ENCODE measurements at regions not wholly inside any gene's neighbourhood (a gene's known extent, or its start where the extent isn't known, plus 50 kb on each side); places are given as distances from the start of the nearest gene placed in this dataset.

GRCh38 chr11:70716216-70716615 is 317.9 kb downstream of the CTTN start:
- TF ChIP-seq SMC3 (conservative IDR thresholded peaks at IDR 0.05; ENCODE audit: poor library complexity) (no peak), EZH2 (IDR thresholded peaks at IDR 0.05; ENCODE audit: borderline replicate concordance, insufficient read depth, low read length, poor library complexity, severe bottlenecking) (no peak), TAF1 (IDR thresholded peaks at IDR 0.05; ENCODE audit: low read depth) (no peak), MXI1 (conservative IDR thresholded peaks at IDR 0.05; ENCODE audit: poor library complexity, severe bottlenecking) (no peak), POLR2AphosphoS5 (IDR thresholded peaks at IDR 0.05) (no peak), RAD21 (conservative IDR thresholded peaks at IDR 0.05) (no peak), EP300 (conservative IDR thresholded peaks at IDR 0.05; ENCODE audit: poor library complexity, severe bottlenecking) (no peak)
- TF ChIP-seq, protein P1, sequence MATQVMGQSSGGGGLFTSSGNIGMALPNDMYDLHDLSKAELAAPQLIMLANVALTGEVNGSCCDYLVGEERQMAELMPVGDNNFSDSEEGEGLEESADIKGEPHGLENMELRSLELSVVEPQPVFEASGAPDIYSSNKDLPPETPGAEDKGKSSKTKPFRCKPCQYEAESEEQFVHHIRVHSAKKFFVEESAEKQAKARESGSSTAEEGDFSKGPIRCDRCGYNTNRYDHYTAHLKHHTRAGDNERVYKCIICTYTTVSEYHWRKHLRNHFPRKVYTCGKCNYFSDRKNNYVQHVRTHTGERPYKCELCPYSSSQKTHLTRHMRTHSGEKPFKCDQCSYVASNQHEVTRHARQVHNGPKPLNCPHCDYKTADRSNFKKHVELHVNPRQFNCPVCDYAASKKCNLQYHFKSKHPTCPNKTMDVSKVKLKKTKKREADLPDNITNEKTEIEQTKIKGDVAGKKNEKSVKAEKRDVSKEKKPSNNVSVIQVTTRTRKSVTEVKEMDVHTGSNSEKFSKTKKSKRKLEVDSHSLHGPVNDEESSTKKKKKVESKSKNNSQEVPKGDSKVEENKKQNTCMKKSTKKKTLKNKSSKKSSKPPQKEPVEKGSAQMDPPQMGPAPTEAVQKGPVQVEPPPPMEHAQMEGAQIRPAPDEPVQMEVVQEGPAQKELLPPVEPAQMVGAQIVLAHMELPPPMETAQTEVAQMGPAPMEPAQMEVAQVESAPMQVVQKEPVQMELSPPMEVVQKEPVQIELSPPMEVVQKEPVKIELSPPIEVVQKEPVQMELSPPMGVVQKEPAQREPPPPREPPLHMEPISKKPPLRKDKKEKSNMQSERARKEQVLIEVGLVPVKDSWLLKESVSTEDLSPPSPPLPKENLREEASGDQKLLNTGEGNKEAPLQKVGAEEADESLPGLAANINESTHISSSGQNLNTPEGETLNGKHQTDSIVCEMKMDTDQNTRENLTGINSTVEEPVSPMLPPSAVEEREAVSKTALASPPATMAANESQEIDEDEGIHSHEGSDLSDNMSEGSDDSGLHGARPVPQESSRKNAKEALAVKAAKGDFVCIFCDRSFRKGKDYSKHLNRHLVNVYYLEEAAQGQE (IDR thresholded peaks at IDR 0.05; ENCODE audit: borderline replicate concordance): no peak
- TF ChIP-seq, protein P2, sequence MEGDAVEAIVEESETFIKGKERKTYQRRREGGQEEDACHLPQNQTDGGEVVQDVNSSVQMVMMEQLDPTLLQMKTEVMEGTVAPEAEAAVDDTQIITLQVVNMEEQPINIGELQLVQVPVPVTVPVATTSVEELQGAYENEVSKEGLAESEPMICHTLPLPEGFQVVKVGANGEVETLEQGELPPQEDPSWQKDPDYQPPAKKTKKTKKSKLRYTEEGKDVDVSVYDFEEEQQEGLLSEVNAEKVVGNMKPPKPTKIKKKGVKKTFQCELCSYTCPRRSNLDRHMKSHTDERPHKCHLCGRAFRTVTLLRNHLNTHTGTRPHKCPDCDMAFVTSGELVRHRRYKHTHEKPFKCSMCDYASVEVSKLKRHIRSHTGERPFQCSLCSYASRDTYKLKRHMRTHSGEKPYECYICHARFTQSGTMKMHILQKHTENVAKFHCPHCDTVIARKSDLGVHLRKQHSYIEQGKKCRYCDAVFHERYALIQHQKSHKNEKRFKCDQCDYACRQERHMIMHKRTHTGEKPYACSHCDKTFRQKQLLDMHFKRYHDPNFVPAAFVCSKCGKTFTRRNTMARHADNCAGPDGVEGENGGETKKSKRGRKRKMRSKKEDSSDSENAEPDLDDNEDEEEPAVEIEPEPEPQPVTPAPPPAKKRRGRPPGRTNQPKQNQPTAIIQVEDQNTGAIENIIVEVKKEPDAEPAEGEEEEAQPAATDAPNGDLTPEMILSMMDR (IDR thresholded peaks at IDR 0.05; ENCODE audit: poor library complexity, severe bottlenecking): no peak
- no peaks in the 10 kb centered on the region for H3K27me3 ChIP-seq (ENCODE audit: insufficient read depth, low read depth, low read length)

GRCh38 chr11:70716986-70717775 is 318.9 kb downstream of the CTTN start:
- peak overlapping the region; percentile 29 for H3K9ac ChIP-seq (ENCODE audit: low read length)
- H2AFZ ChIP-seq (ENCODE audit: low read depth, low read length): no peak overlapping the region
- H3F3A ChIP-seq (ENCODE audit: insufficient read depth, low read length, poor library complexity, severe bottlenecking): no peaks in the 10 kb centered on the region
- peaks cover 18% of the 10 kb centered on the region for H3K79me2 ChIP-seq (replicated peaks; ENCODE audit: insufficient read depth, low read length)
- TF ChIP-seq POLR2AphosphoS5 (IDR thresholded peaks at IDR 0.05): no peak
- TF ChIP-seq, protein P1 (IDR thresholded peaks at IDR 0.05; ENCODE audit: borderline replicate concordance): no peak
- no peak for TF ChIP-seq RAD21 (conservative IDR thresholded peaks at IDR 0.05)
- TF ChIP-seq MXI1 (conservative IDR thresholded peaks at IDR 0.05; ENCODE audit: poor library complexity, severe bottlenecking): no peak
- no peak for TF ChIP-seq EZH2 (IDR thresholded peaks at IDR 0.05; ENCODE audit: borderline replicate concordance, insufficient read depth, low read length, poor library complexity, severe bottlenecking)
- TF ChIP-seq, protein P2 (IDR thresholded peaks at IDR 0.05; ENCODE audit: poor library complexity, severe bottlenecking): no peak
- TF ChIP-seq SMC3 (conservative IDR thresholded peaks at IDR 0.05; ENCODE audit: poor library complexity): no peak
- TF ChIP-seq TAF1 (IDR thresholded peaks at IDR 0.05; ENCODE audit: low read depth): no peak
- TF ChIP-seq EP300 (conservative IDR thresholded peaks at IDR 0.05; ENCODE audit: poor library complexity, severe bottlenecking): no peak
- no peaks in the 10 kb centered on the region for H3K27me3 ChIP-seq (ENCODE audit: insufficient read depth, low read depth, low read length)
- no peaks in the 10 kb centered on the region for H3K9me3 ChIP-seq (ENCODE audit: low read length)
- peak overlapping the region; percentile 90 for H3K27ac ChIP-seq (ENCODE audit: low read length)
- H4K20me1 ChIP-seq (ENCODE audit: insufficient read depth): no peaks in the 10 kb centered on the region
- no peaks in the 10 kb centered on the region for H3K36me3 ChIP-seq (ENCODE audit: insufficient read depth, low read length)
- peak overlapping the region; percentile 54 for H3K4me3 ChIP-seq (ENCODE audit: low read length)
- H3K4me2 ChIP-seq (ENCODE audit: low read length): peak overlapping the region; percentile 53
- H3K9me2 ChIP-seq (ENCODE audit: insufficient read depth, low read length): no peaks in the 10 kb centered on the region

More at GRCh38 chr11:70716216-70716615, 317.9 kb downstream of the CTTN start:
- Histone ChIP-seq H3K27ac (ENCODE audit: low read length) (peak overlapping the region; percentile 90), H3K36me3 (ENCODE audit: insufficient read depth, low read length) (no peaks in the 10 kb centered on the region), H3K9ac (ENCODE audit: low read length) (no peak overlapping the region), H3K4me2 (ENCODE audit: low read length) (no peak overlapping the region), H2AFZ (ENCODE audit: low read depth, low read length) (no peak overlapping the region), H3K9me2 (ENCODE audit: insufficient read depth, low read length) (no peaks in the 10 kb centered on the region), H3K79me2 (replicated peaks; ENCODE audit: insufficient read depth, low read length) (peaks cover 18% of the 10 kb centered on the region), H4K20me1 (ENCODE audit: insufficient read depth) (no peaks in the 10 kb centered on the region), H3K4me3 (ENCODE audit: low read length) (peak overlapping the region; percentile 54), H3F3A (ENCODE audit: insufficient read depth, low read length, poor library complexity, severe bottlenecking) (no peaks in the 10 kb centered on the region), H3K9me3 (ENCODE audit: low read length) (no peaks in the 10 kb centered on the region)
